HG03378 (cell line): ENCODE measurements at regions not wholly inside any gene's neighbourhood (a gene's known extent, or its start where the extent isn't known, plus 50 kb on each side); places are given as distances from the start of the nearest gene placed in this dataset.
"Not testable (repeated sequence)": the region's sequence is repeated elsewhere in the genome, so short reads cannot be mapped to it uniquely, and the experiment has no call there.

Experiments
- ATAC-seq: cut with Tn5 transposase; IDR thresholded peaks from one replicate; pipeline ENCODE4 v1.9.1; 2021; ENCODE audit warnings: mild to moderate bottlenecking, moderate library complexity; ENCODE audit not compliant: unreplicated experiment

- ATAC-seq: no peak
Measured at GRCh38 chr10:29698773-29699490, 64.2 kb upstream of the SVIL start.

DNA sequence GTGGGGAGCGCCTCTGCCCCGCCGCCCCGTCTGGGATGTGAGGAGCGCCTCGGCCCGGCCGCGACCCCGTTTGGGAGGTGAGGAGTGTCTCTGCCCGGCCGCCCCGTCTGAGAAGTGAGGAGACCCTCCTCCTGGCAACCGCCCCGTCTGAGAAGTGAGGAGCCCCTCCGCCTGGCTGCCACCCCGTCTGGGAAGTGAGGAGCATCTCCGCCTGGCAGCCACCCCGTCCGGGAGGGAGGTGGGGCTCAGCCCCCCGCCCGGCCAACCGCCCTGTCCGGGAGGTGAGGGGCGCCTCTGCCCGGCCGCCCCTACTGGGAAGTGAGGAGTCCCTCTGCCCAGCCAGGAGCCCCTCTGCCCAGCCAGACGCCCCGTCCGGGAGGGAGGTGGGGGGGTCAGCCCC, 61.8 kb upstream of the SVIL start:
- not testable (repeated sequence) for ATAC-seq

DNA sequence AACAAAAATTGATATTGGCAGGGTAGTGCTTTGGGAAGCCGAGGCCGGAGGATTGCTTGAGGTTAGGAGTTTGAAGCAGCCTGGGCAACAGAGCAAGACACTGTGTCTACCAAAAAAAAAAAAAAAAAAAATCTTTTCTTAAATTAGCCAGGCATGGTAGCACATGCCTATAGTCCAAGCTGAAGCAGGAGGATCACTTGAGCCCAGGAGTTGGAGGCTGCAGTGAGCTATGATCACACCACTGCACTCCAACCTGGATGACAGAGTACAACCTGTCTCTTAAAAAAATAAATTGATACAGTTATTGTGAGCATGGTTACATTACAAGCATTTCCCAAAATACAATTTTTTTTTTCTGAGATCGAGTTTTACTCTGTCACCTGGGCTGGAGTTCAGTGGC, 59.4 kb upstream of the SVIL start:
- no peak for ATAC-seq

GRCh38 chr10:29692121-29692539, 57.4 kb upstream of the SVIL start:
- no peak for ATAC-seq

GRCh38 chr10:29691564-29692072, 56.8 kb upstream of the SVIL start:
- no peak for ATAC-seq

GRCh38 chr10:29689001-29689400, 54.2 kb upstream of the SVIL start:
- ATAC-seq: no peak

DNA sequence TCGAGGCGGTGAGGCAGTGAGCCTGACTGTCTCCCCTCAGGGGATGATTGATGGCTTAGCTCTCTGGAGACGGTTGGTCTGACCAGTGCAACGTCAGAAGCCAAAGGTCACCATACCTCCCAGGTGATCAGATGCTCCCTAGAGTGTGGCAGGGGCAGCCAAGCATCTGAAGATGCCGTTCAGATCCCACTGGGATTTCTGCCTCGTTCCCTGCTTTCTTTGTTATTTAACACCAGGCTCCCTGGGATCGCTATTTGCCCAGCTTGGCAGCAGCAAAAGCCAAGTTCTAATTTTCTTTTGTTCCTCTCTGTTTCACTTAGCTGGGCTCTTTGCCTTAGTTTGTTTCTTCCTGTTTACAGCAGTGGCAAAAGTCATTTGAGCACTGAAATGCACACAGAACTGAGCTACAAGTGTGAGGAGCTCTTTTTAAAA, 53.5 kb upstream of the SVIL start:
- no peak for ATAC-seq

DNA sequence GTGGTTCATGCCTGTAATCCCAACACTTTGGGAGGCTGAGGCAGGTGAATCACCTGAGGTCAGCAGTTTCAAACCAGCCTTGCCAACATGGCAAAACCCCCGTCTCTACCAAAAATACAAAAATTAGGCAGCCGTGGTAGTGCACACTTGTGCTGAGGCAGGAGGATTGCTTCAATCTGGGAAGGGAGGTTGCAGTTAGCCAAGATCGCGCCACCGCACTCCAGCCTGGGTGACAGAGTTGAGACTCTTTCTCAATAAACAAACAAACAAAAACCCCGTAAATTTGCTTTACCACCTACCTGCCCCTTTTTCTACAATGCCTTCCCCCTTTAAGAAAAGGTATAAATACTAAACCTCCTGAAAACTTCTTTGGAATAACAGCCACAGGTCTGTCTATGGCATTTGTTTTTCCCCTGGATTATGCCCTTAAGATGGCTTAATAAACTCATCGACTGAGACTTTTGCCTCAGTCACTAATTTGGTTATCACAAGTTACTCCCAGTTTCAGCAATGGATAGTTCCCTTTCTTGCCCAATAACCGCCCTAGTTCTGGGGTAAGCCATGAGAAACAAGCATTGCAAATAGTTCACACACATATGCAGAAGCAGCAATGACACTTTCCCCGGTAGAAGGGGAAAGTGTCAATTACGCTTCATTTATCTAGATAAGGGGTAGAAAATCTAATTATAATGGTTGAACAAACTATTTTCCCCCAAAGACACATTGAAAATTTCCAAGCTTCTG, 52.8 kb upstream of the SVIL start:
- ATAC-seq: no peak

DNA sequence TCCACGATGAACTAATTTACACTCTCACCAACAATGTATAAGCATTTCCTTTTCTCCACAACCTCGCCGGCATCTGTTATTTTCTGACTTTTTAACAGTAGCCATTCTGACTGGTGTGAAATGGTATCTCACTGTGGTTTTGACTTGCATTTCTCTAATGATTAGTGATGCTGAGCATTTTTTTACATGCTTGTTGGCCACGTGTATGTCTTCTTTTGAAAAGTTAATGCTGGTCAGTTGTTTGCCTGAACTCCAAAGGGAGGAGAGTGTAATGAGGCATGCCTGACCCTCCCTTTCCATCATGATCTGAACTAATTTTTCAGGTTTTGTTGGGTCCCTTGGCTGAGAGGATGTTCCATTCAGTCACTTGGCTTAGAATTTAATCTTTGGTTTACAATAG, 50.7 kb upstream of the SVIL start:
- no peak for ATAC-seq
